Panc1 (cell line): ENCODE measurements at regions not wholly inside any gene's neighbourhood (a gene's known extent, or its start where the extent isn't known, plus 50 kb on each side); places are given as distances from the start of the nearest gene placed in this dataset.
A peak's percentile ranks its signal among the peaks of the same experiment; 100 is the strongest.

ENCODE experiments used
- ATAC-seq: fragments of 200-7000 bp; cut with Tn5 transposase; 2 replicates; pipeline ENCODE4 v1.9.1; 2020; ENCODE audit warnings: mild to moderate bottlenecking, moderate library complexity
- BruUV-seq: library from RNA; stranded (reverse); fragments of 400-500 nt; replicated peaks from 2 replicates; lab custom pipeline; 2021; lab: Mats Ljungman, UMichigan
- CTCF ChIA-PET: fragments of 300-600 bp; sonication (Branson Sonifier 250); formaldehyde crosslinking; loops from one replicate; lab custom pipeline; 2022; ENCODE audit warnings: antibody characterized with exemption; lab: Charles Lee
- POLR2A ChIA-PET: fragments of 300-600 bp; sonication (Branson Sonifier 250); formaldehyde crosslinking; loops from one replicate; lab custom pipeline; 2022; ENCODE audit warnings: antibody characterized with exemption; lab: Charles Lee
- DNase-seq: peaks from one replicate; pipeline ENCODE4 v3.0.0-alpha.2; 2010; ENCODE audit warnings: low read depth, low spot score
- H3K27ac ChIP-seq: 2 replicates; pipeline ENCODE4 v1.5.1; 2011; ENCODE audit warnings: mild to moderate bottlenecking, low read length, inconsistent platforms
- H3K27me3 ChIP-seq: fragments of 200-500 bp; sonication (Bioruptor generic); 2 replicates; pipeline ENCODE4 v1.6.0; 2014; ENCODE audit warnings: low read length, inconsistent platforms; ENCODE audit not compliant: control insufficient read depth, insufficient read depth
- H3K36me3 ChIP-seq: fragments of 200-500 bp; sonication (Bioruptor generic); 2 replicates; pipeline ENCODE4 v1.5.1; 2014; ENCODE audit warnings: inconsistent platforms, mild to moderate bottlenecking, low read length, moderate library complexity; ENCODE audit not compliant: control insufficient read depth, insufficient read depth
- H3K4me1 ChIP-seq: 2 replicates; pipeline ENCODE4 v1.5.1; 2011; ENCODE audit warnings: inconsistent platforms, mild to moderate bottlenecking, low read length, moderate library complexity; ENCODE audit not compliant: control insufficient read depth, insufficient read depth
- H3K4me3 ChIP-seq, 2 experiments: 2 replicates each; pipeline ENCODE4 v1.5.1; 2011 to 2012; ENCODE audit warnings: low read depth in 2 of 2, low read length in 2 of 2, mild to moderate bottlenecking in 2 of 2, inconsistent platforms in 1 of 2, moderate library complexity in 1 of 2
- H3K9me3 ChIP-seq: fragments of 200-500 bp; sonication (Bioruptor generic); 2 replicates; pipeline ENCODE4 v1.5.1; 2014; ENCODE audit warnings: low read depth, mild to moderate bottlenecking, inconsistent platforms, low read length, moderate library complexity; ENCODE audit not compliant: control insufficient read depth, insufficient read depth
- POLR2AphosphoS5 ChIP-seq: IDR thresholded peaks from 2 replicates; pipeline ENCODE4 v1.6.1; 2012; ENCODE audit warnings: mild to moderate bottlenecking, low read depth, low read length, moderate library complexity
- TCF7L2 ChIP-seq: IDR thresholded peaks from 2 replicates; pipeline ENCODE4 v1.6.1; 2011; ENCODE audit warnings: mild to moderate bottlenecking, low read depth, low read length, inconsistent platforms
- in situ Hi-C: cut with HindIII; loops from 2 replicates; pipeline ENCODE4 v1.10.0; 2016; ENCODE audit warnings: low sequenced_read_pairs, low pct_unique_long_range_greater_than_20kb
- intact Hi-C: fragments of 100-400 bp; cut with micrococcal nuclease; formaldehyde crosslinking; loops from one replicate; pipeline ENCODE4 v1.10.0; 2022; ENCODE audit not compliant: unreplicated experiment
- TF ChIP-seq, protein P1 (sequence below): fragments of 450-650 bp; IDR thresholded peaks from 2 replicates; pipeline ENCODE4 v1.5.1; 2017; ENCODE audit warnings: mild to moderate bottlenecking
- TF ChIP-seq, protein P2 (sequence below), 2 experiments: IDR thresholded peaks; 2 replicates each; pipeline ENCODE4 v1.6.1; 2011 to 2012; ENCODE audit warnings: low read depth in 2 of 2, control low read depth in 1 of 2, low read length in 1 of 2, mild to moderate bottlenecking in 1 of 2, moderate library complexity in 1 of 2; ENCODE audit not compliant: insufficient read depth in 1 of 2

DNA sequence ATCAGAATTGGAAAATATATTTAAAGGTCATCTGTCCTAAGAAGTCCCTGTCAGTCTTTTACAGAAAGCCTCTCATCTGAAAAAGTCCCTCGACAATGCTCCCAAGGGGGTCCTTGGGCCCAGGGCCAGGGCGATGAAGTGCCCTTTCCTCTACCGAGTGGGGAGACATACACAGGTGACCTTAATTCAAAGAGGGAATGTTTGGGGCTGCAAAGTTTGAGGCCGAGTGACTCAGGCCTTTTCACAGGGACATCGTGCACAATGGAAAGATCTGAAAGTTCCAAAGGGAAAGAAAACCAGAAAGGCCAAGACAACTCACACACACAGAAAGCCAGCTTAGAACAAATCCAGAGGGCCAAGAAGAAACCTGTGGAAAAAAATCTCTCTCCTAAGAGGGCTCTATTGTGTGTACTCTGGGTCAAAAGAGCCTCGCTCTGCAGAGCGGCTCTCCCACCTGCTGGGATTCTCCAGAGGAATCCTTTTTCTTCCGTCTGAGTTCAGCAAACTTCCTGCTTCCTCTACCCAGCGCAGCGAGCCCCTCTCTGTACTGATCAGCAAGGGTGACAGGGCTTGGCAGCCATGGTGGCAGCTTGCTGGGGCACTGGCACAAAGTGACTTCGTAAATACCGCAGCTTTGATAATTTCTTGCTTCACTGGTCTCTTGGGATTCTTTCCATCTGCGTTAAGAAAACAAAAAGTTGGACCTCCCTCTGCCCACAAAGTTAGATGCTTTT lies 259.1 kb downstream of the OPA1 start:
- peak overlapping the region in 1 of 2 experiments; percentile 23; a peak in 2 of 4 replicates for H3K4me3 ChIP-seq
- no peaks in the 10 kb centered on the region for H3K9me3 ChIP-seq
- H3K36me3 ChIP-seq = no peaks in the 10 kb centered on the region
- BruUV-seq = no TSS peak
- POLR2A ChIA-PET = no interaction called here
- H3K27me3 ChIP-seq = no peaks in the 10 kb centered on the region
- CTCF ChIA-PET = no interaction called here
- DNase-seq = no peak
- peak overlapping the region; percentile 75 for H3K27ac ChIP-seq
- ATAC-seq = peak; percentile 83
- TF ChIP-seq POLR2AphosphoS5 (no peak), TCF7L2 (peak; percentile 80)
- in situ Hi-C loops = no loop called here
- H3K4me1 ChIP-seq = peaks cover 23% of the 10 kb centered on the region
- intact Hi-C loops = no loop called here

DNA sequence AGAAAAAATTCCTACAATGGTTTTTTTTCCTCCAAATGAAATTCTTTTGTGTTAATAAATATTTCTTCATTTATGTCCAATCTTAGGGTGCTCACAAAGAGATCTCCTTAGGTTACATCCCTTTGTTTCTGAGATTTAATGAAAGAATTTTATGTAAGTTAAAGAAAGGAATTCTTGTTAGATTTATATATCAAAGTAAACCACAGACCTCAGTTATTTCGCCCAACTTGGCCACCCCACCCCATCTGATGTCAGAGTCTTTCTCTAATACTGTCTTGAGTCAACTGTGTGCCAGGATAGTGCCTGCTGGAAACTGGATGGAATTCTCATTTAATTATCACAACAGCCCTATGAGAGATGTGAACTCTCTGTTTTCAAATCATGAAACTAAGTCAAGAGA lies 259.9 kb downstream of the OPA1 start:
- H3K27ac ChIP-seq = peak overlapping the region; percentile 51; the same call in 1 of the 2 replicates

More for the DNA sequence above, 259.9 kb downstream of the OPA1 start:
- peaks cover 23% of the 10 kb centered on the region for H3K4me1 ChIP-seq
- H3K9me3 ChIP-seq = no peaks in the 10 kb centered on the region
- POLR2A ChIA-PET = no interaction called here
- CTCF ChIA-PET = no interaction called here
- intact Hi-C loops (no loop called here), in situ Hi-C loops (no loop called here)
- no peaks in the 10 kb centered on the region for H3K36me3 ChIP-seq
- TF ChIP-seq POLR2AphosphoS5 = no peak
- TF ChIP-seq, protein P1, sequence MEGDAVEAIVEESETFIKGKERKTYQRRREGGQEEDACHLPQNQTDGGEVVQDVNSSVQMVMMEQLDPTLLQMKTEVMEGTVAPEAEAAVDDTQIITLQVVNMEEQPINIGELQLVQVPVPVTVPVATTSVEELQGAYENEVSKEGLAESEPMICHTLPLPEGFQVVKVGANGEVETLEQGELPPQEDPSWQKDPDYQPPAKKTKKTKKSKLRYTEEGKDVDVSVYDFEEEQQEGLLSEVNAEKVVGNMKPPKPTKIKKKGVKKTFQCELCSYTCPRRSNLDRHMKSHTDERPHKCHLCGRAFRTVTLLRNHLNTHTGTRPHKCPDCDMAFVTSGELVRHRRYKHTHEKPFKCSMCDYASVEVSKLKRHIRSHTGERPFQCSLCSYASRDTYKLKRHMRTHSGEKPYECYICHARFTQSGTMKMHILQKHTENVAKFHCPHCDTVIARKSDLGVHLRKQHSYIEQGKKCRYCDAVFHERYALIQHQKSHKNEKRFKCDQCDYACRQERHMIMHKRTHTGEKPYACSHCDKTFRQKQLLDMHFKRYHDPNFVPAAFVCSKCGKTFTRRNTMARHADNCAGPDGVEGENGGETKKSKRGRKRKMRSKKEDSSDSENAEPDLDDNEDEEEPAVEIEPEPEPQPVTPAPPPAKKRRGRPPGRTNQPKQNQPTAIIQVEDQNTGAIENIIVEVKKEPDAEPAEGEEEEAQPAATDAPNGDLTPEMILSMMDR = no peak
- TF ChIP-seq, protein P2, sequence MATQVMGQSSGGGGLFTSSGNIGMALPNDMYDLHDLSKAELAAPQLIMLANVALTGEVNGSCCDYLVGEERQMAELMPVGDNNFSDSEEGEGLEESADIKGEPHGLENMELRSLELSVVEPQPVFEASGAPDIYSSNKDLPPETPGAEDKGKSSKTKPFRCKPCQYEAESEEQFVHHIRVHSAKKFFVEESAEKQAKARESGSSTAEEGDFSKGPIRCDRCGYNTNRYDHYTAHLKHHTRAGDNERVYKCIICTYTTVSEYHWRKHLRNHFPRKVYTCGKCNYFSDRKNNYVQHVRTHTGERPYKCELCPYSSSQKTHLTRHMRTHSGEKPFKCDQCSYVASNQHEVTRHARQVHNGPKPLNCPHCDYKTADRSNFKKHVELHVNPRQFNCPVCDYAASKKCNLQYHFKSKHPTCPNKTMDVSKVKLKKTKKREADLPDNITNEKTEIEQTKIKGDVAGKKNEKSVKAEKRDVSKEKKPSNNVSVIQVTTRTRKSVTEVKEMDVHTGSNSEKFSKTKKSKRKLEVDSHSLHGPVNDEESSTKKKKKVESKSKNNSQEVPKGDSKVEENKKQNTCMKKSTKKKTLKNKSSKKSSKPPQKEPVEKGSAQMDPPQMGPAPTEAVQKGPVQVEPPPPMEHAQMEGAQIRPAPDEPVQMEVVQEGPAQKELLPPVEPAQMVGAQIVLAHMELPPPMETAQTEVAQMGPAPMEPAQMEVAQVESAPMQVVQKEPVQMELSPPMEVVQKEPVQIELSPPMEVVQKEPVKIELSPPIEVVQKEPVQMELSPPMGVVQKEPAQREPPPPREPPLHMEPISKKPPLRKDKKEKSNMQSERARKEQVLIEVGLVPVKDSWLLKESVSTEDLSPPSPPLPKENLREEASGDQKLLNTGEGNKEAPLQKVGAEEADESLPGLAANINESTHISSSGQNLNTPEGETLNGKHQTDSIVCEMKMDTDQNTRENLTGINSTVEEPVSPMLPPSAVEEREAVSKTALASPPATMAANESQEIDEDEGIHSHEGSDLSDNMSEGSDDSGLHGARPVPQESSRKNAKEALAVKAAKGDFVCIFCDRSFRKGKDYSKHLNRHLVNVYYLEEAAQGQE (IDR thresholded peaks at IDR 0.05; ENCODE audit: insufficient read depth in 1 of 2, low read depth in 2 of 2, low read length in 1 of 2) = no peak
- H3K27me3 ChIP-seq = no peaks in the 10 kb centered on the region
- BruUV-seq = no TSS peak
- ATAC-seq (no peak), DNase-seq (no peak)
- H3K4me3 ChIP-seq = no peak overlapping the region
